GM12878 (cell line): ENCODE measurements at regions not wholly inside any gene's neighbourhood (a gene's known extent, or its start where the extent isn't known, plus 50 kb on each side); places are given as distances from the start of the nearest gene placed in this dataset.

ENCODE experiments used
- ATAC-seq: fragments of 200-7000 bp; cut with Tn5 transposase; 3 replicates; pipeline ENCODE4 v1.9.1; 2020; ENCODE audit warnings: mild to moderate bottlenecking, moderate library complexity
- BruUV-seq: library from RNA; stranded (reverse); fragments of 400-500 nt; replicated peaks from 2 replicates; lab custom pipeline; 2021; lab: Mats Ljungman, UMichigan
- CTCF ChIA-PET: fragments of 300-600 bp; sonication (Branson Sonifier 250); formaldehyde crosslinking; extraction: SDS; loops from one replicate; lab custom pipeline; 2021; ENCODE audit warnings: inconsistent platforms; lab: Yijun Ruan, JAX
- POLR2A ChIA-PET: fragments of 350-600 bp; formaldehyde crosslinking; extraction: SDS; loops from one replicate; lab custom pipeline; 2021; ENCODE audit warnings: inconsistent platforms; lab: Charles Lee
- RAD21 ChIA-PET: fragments of 300-600 bp; sonication (Branson Sonifier 250); formaldehyde crosslinking; loops from one replicate; lab custom pipeline; 2023; ENCODE audit warnings: antibody characterized with exemption; ENCODE audit not compliant: unreplicated experiment; lab: Charles Lee
- SMC1A ChIA-PET: fragments of 300-600 bp; sonication (Branson Sonifier 250); formaldehyde crosslinking; loops from one replicate; lab custom pipeline; 2023; ENCODE audit not compliant: unreplicated experiment, uncharacterized antibody; lab: Charles Lee
- DNase-seq: peaks from one replicate; pipeline ENCODE4 v3.0.0-alpha.2; 2011; ENCODE audit warnings: low read depth, low spot score
- FAIRE-seq: peaks from 3 replicates; lab custom pipeline; 2011; peaks lifted over from hg19 to GRCh38; lab: Jason Lieb, UNC
- H2AFZ ChIP-seq: 2 replicates; pipeline ENCODE4 v1.6.0; 2011; ENCODE audit warnings: low read depth, low read length, control low read depth; ENCODE audit not compliant: control insufficient read depth
- H3K27ac ChIP-seq: 2 replicates; pipeline ENCODE4 v1.5.1; 2011; ENCODE audit warnings: control low read depth; ENCODE audit not compliant: control insufficient read depth, insufficient read depth
- H3K27me3 ChIP-seq, 2 experiments: replicated peaks in 1 of 2; 2 replicates each; pipeline versions ENCODE4 v1.6.0 to v1.6.1; 2011; ENCODE audit warnings: low read length in 1 of 2; ENCODE audit not compliant: control insufficient read depth in 2 of 2, insufficient read depth in 2 of 2
- H3K36me3 ChIP-seq, 2 experiments: 2 replicates each; pipeline ENCODE4 v1.5.1; 2011; ENCODE audit warnings: low read length in 1 of 2; ENCODE audit not compliant: control insufficient read depth in 2 of 2, insufficient read depth in 2 of 2
- H3K4me1 ChIP-seq: 2 replicates; pipeline ENCODE4 v1.6.1; 2011; ENCODE audit warnings: mild to moderate bottlenecking, low read length, moderate library complexity, mixed read lengths; ENCODE audit not compliant: control insufficient read depth, insufficient read depth
- H3K4me2 ChIP-seq: 2 replicates; pipeline ENCODE4 v1.6.0; 2011; ENCODE audit warnings: control low read depth; ENCODE audit not compliant: control insufficient read depth, insufficient read depth
- H3K4me3 ChIP-seq: fragments of 200-600 bp; sonication (generic); 2 replicates; pipeline ENCODE4 v1.5.1; 2016
- H3K79me2 ChIP-seq: 2 replicates; pipeline ENCODE4 v1.6.0; 2011; ENCODE audit warnings: low read length; ENCODE audit not compliant: control insufficient read depth, insufficient read depth
- H3K9ac ChIP-seq: 2 replicates; pipeline ENCODE4 v1.8.0; 2011; ENCODE audit warnings: low read length, control low read depth, mixed read lengths; ENCODE audit not compliant: control insufficient read depth, insufficient read depth
- H3K9me3 ChIP-seq: replicated peaks from 3 replicates; pipeline ENCODE4 v1.5.1; 2011; ENCODE audit warnings: mild to moderate bottlenecking, low read length; ENCODE audit not compliant: control insufficient read depth, insufficient read depth
- H4K20me1 ChIP-seq: 2 replicates; pipeline ENCODE4 v1.6.0; 2011; ENCODE audit not compliant: control insufficient read depth, insufficient read depth
- ATF7 ChIP-seq: fragments of 450-650 bp; IDR thresholded peaks from 2 replicates; pipeline ENCODE4 v1.6.1; 2016; ENCODE audit warnings: low read depth, mild to moderate bottlenecking
- FOS ChIP-seq: IDR thresholded peaks from 3 replicates; pipeline ENCODE4 v1.6.1; 2011; ENCODE audit warnings: borderline replicate concordance; ENCODE audit not compliant: insufficient read length; ENCODE audit errors: extremely low read depth
- FOXK2 ChIP-seq: fragments of 450-650 bp; IDR thresholded peaks from 2 replicates; pipeline ENCODE4 v1.6.1; 2017; ENCODE audit warnings: mild to moderate bottlenecking, moderate library complexity
- GATAD2B ChIP-seq: fragments of 450-650 bp; conservative IDR thresholded peaks from 2 replicates; pipeline ENCODE4 v1.6.1; 2017; ENCODE audit warnings: low read depth, mild to moderate bottlenecking, moderate library complexity
- HDAC6 ChIP-seq: fragments of 200-600 bp; sonication (generic); IDR thresholded peaks from one replicate; pipeline ENCODE4 v1.8.0; 2017; ENCODE audit warnings: antibody characterized with exemption; ENCODE audit not compliant: unreplicated experiment
- SP1 ChIP-seq: IDR thresholded peaks from one replicate; pipeline ENCODE4 v1.6.1; 2011; ENCODE audit warnings: low read depth, low read length
- TCF7 ChIP-seq: IDR thresholded peaks from 2 replicates; pipeline ENCODE4 v1.6.1; 2014; ENCODE audit warnings: antibody characterized with exemption, borderline replicate concordance
- YY1 ChIP-seq: IDR thresholded peaks from 2 replicates; pipeline ENCODE4 v1.6.1; 2011; ENCODE audit warnings: low read depth, mild to moderate bottlenecking, low read length
- WGBS: methylation state at CpG from one replicate; pipeline ENCODE4 v1.1.6; 2016; ENCODE audit warnings: low lambda C conversion rate; ENCODE audit not compliant: insufficient replicate concordance, insufficient coverage; ENCODE audit errors: missing lambda C conversion rate; 5-methylcytosine and 5-hydroxymethylcytosine counted together
- in situ Hi-C: fragments of 300-500 bp; cut with MboI; formaldehyde crosslinking; loops from 9 replicates; pipeline ENCODE4 v1.14.3; 2018; ENCODE audit warnings: mixed read lengths
- intact Hi-C: fragments of 100-400 bp; cut with micrococcal nuclease; formaldehyde crosslinking; loops from one replicate; pipeline ENCODE4 v1.14.2; 2022; ENCODE audit not compliant: unreplicated experiment
- TF ChIP-seq, protein P1 (sequence below): fragments of 150-350 bp; IDR thresholded peaks from 2 replicates; pipeline ENCODE4 v1.6.1; 2014; ENCODE audit warnings: mild to moderate bottlenecking, low read depth, low read length
- TF ChIP-seq, protein P2 (sequence below): fragments of 450-650 bp; IDR thresholded peaks from 2 replicates; pipeline ENCODE4 v1.6.1; 2017; ENCODE audit warnings: mild to moderate bottlenecking
- TF ChIP-seq, protein P3 (sequence below): IDR thresholded peaks from 2 replicates; pipeline ENCODE4 v1.6.1; 2012; ENCODE audit warnings: low read depth, low read length, improper control_type of control experiment

DNA sequence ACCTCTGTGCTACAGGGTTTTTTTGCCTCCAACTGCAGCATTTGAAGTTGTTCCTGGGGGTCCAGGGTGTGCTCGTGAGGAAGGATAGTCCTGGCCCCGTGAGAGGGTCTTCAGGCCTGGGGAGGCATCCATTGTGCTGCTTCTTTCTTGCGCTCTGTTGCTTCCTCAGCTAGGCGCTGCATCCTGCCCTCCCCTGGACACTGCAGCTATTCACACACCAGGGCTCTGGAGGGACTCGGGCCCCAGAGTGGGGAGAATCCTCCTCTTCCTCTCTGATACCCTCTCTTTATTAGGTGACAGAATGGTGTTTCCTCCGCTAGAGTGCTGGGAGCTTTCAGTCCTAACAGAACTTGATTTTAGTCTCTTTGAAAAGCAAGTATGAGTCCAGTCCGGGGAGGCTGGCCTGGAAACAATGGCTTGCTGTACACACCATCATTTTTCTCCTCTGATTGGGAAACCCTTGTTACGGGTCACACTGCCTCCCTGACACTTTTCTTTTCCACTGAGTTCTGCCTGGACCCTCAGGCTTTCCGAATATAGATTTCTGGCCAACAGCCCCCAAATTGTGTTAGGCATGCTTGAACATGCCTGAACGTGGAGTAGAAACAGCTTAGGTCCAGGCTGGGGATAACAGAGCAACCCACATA lies 81.4 kb upstream of the ELAC2 start:
- in situ Hi-C loops: no loop called here
- BruUV-seq: no TSS peak
- CTCF ChIA-PET: interaction anchor here (1.9 to 2.5 kb wide), 2 partner anchors 15 to 69 kb away, joined by 9 to 13 read pairs; no protein-coding TSS in a partner anchor
- TF ChIP-seq YY1 (no peak), HDAC6 (no peak), ATF7 (no peak)
- TF ChIP-seq, protein P1, sequence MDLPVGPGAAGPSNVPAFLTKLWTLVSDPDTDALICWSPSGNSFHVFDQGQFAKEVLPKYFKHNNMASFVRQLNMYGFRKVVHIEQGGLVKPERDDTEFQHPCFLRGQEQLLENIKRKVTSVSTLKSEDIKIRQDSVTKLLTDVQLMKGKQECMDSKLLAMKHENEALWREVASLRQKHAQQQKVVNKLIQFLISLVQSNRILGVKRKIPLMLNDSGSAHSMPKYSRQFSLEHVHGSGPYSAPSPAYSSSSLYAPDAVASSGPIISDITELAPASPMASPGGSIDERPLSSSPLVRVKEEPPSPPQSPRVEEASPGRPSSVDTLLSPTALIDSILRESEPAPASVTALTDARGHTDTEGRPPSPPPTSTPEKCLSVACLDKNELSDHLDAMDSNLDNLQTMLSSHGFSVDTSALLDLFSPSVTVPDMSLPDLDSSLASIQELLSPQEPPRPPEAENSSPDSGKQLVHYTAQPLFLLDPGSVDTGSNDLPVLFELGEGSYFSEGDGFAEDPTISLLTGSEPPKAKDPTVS: no peak
- TF ChIP-seq, all 136 proteins: peak for 0
- intact Hi-C loops: no loop called here
- ChIA-PET SMC1A (interaction anchor here (0.9 to 1.3 kb wide), 2 partner anchors 14 to 23 kb away, joined by 3 read pairs; no protein-coding TSS in a partner anchor), POLR2A (no interaction called here), RAD21 (no interaction called here)
- no peaks in the 10 kb centered on the region; the same call in 2 of the 3 replicates for H3K9me3 ChIP-seq
- no peaks in the 10 kb centered on the region for H3K79me2 ChIP-seq
- no peak overlapping the region for H3K9ac ChIP-seq
- 32% methylated on average over 10 of the region's 10 CpGs for WGBS
- no peak overlapping the region for H3K27ac ChIP-seq
- H3K4me3 ChIP-seq: no peak overlapping the region
- no peak overlapping the region for H3K4me2 ChIP-seq
- no peak for FAIRE-seq
- H3K4me1 ChIP-seq: no peaks in the 10 kb centered on the region
- H2AFZ ChIP-seq: no peak overlapping the region
- no peak for DNase-seq
- no peaks in the 10 kb centered on the region for H4K20me1 ChIP-seq
- H3K36me3 ChIP-seq: no peaks in the 10 kb centered on the region
- no peaks in the 10 kb centered on the region for H3K27me3 ChIP-seq
- ATAC-seq: no peak

DNA sequence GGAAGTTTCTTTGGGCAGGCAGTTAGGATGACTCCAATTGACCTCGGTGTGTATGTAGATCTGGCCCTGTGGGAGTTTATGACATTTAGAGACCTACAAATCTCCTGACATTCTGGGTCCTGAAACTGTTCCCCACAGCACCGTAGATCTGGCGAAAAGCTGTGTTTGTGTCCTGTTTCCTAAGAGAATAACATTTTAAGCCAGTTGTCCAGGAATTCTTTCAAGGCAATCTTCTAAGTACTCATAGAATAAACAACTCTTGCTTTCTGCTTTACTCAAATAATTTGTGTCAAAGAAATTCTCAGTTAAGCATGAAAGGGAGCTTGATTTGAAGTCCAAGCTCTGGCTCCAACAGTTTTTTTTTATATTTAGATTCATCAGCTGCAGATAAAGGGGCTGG lies 78.5 kb upstream of the ELAC2 start:
- FAIRE-seq: no peak
- no peaks in the 10 kb centered on the region for H4K20me1 ChIP-seq
- ATAC-seq: no peak
- BruUV-seq: no TSS peak
- ChIA-PET RAD21 (no interaction called here), SMC1A (interaction anchor here (0.9 to 1.4 kb wide), 3 partner anchors 10 to 144 kb away, joined by 3 to 4 read pairs (median 3); no protein-coding TSS in a partner anchor), CTCF (interaction anchor here (1.0 to 2.4 kb wide), 4 partner anchors 11 to 66 kb away, joined by 3 to 14 read pairs (median 4); no protein-coding TSS in a partner anchor), POLR2A (no interaction called here)
- intact Hi-C loops: no loop called here
- no peak overlapping the region for H3K27ac ChIP-seq
- H3K4me1 ChIP-seq: no peaks in the 10 kb centered on the region
- WGBS: 32% methylated on average over 3 of the region's 3 CpGs
- no peaks in the 10 kb centered on the region for H3K27me3 ChIP-seq
- H3K79me2 ChIP-seq: no peaks in the 10 kb centered on the region
- no peaks in the 10 kb centered on the region; the same call in 2 of the 3 replicates for H3K9me3 ChIP-seq
- no peaks in the 10 kb centered on the region for H3K36me3 ChIP-seq
- in situ Hi-C loops: no loop called here
- no peak for DNase-seq
- no peak overlapping the region for H3K9ac ChIP-seq
- no peak overlapping the region for H3K4me3 ChIP-seq
- no peak overlapping the region for H2AFZ ChIP-seq
- no peak overlapping the region for H3K4me2 ChIP-seq
- TF ChIP-seq, protein P2, sequence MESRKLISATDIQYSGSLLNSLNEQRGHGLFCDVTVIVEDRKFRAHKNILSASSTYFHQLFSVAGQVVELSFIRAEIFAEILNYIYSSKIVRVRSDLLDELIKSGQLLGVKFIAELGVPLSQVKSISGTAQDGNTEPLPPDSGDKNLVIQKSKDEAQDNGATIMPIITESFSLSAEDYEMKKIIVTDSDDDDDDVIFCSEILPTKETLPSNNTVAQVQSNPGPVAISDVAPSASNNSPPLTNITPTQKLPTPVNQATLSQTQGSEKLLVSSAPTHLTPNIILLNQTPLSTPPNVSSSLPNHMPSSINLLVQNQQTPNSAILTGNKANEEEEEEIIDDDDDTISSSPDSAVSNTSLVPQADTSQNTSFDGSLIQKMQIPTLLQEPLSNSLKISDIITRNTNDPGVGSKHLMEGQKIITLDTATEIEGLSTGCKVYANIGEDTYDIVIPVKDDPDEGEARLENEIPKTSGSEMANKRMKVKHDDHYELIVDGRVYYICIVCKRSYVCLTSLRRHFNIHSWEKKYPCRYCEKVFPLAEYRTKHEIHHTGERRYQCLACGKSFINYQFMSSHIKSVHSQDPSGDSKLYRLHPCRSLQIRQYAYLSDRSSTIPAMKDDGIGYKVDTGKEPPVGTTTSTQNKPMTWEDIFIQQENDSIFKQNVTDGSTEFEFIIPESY: no peak
- TF ChIP-seq FOS: no peak
- TF ChIP-seq SP1: no peak
- TF ChIP-seq, protein P3, sequence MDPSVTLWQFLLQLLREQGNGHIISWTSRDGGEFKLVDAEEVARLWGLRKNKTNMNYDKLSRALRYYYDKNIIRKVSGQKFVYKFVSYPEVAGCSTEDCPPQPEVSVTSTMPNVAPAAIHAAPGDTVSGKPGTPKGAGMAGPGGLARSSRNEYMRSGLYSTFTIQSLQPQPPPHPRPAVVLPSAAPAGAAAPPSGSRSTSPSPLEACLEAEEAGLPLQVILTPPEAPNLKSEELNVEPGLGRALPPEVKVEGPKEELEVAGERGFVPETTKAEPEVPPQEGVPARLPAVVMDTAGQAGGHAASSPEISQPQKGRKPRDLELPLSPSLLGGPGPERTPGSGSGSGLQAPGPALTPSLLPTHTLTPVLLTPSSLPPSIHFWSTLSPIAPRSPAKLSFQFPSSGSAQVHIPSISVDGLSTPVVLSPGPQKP: no peak
- no peak for TF ChIP-seq FOXK2
- TF ChIP-seq HDAC6: no peak
- TF ChIP-seq GATAD2B: no peak
- no peak for TF ChIP-seq TCF7
